H1 (cell line): ENCODE measurements at regions not wholly inside any gene's neighbourhood (a gene's known extent, or its start where the extent isn't known, plus 50 kb on each side); places are given as distances from the start of the nearest gene placed in this dataset.

ENCODE experiments used
- CTCF ChIA-PET: fragments of 300-600 bp; sonication (Branson Sonifier 250); formaldehyde crosslinking; loops from one replicate; lab custom pipeline; 2021; ENCODE audit not compliant: partially characterized antibody; lab: Charles Lee
- POLR2A ChIA-PET: fragments of 300-600 bp; sonication (Branson Sonifier 250); formaldehyde crosslinking; loops from one replicate; lab custom pipeline; 2021; ENCODE audit warnings: inconsistent platforms; ENCODE audit not compliant: partially characterized antibody; lab: Charles Lee
- DNase-seq, 2 experiments: peaks; one replicate each; pipeline versions ENCODE4 v3.0.0 to v3.0.0-alpha.2; 2010 to 2022; ENCODE audit warnings: low spot score in 2 of 2, low read depth in 1 of 2, mixed read lengths in 1 of 2
- FAIRE-seq: peaks from 2 replicates; lab custom pipeline; 2011; peaks lifted over from hg19 to GRCh38; lab: Jason Lieb, UNC
- H2AFZ ChIP-seq: 2 replicates; pipeline ENCODE4 v1.8.1; 2012; ENCODE audit warnings: low read length, inconsistent platforms
- H2AK5ac ChIP-seq: 2 replicates; pipeline ENCODE4 v1.6.1; 2013; ENCODE audit warnings: low read depth, low read length
- H2BK120ac ChIP-seq: replicated peaks from 2 replicates; pipeline ENCODE3; 2013; ENCODE audit warnings: low read depth, low read length, inconsistent platforms
- H2BK12ac ChIP-seq: 2 replicates; pipeline ENCODE4 v1.6.1; 2013; ENCODE audit warnings: low read depth, low read length
- H2BK15ac ChIP-seq: 2 replicates; pipeline ENCODE4 v1.6.1; 2013; ENCODE audit warnings: low read length
- H2BK20ac ChIP-seq: 2 replicates; pipeline ENCODE4 v1.6.1; 2013; ENCODE audit warnings: low read length
- H2BK5ac ChIP-seq: 2 replicates; pipeline ENCODE4 v1.6.1; 2013; ENCODE audit warnings: low read depth, low read length
- H3K14ac ChIP-seq: 2 replicates; pipeline ENCODE4 v1.6.1; 2013; ENCODE audit warnings: inconsistent platforms; ENCODE audit not compliant: insufficient read length
- H3K18ac ChIP-seq: 2 replicates; pipeline ENCODE4 v1.6.1; 2013; ENCODE audit warnings: low read length; ENCODE audit errors: extremely low read depth
- H3K23ac ChIP-seq: 2 replicates; pipeline ENCODE4 v1.6.1; 2013; ENCODE audit warnings: inconsistent platforms; ENCODE audit not compliant: insufficient read length
- H3K23me2 ChIP-seq: 2 replicates; pipeline ENCODE4 v1.6.1; 2013; ENCODE audit warnings: low read depth, low read length
- H3K27ac ChIP-seq: 2 replicates; pipeline ENCODE4 v1.6.1; 2011; ENCODE audit warnings: low read depth, low read length, inconsistent platforms
- H3K27me3 ChIP-seq, 4 experiments: replicated peaks in 1 of 4; 1 replicate in 1 of 4; 2 replicates in 3 of 4; pipeline versions ENCODE4 v1.6.1 to v1.8.1; 2011 to 2013; ENCODE audit warnings: low read length in 3 of 4, mild to moderate bottlenecking in 3 of 4, inconsistent platforms in 2 of 4, mixed read lengths in 2 of 4, moderate library complexity in 1 of 4; ENCODE audit not compliant: control insufficient read depth in 3 of 4, insufficient read depth in 3 of 4; ENCODE audit errors: extremely low read depth in 1 of 4
- H3K36me3 ChIP-seq, 4 experiments: 2 replicates each; pipeline versions ENCODE4 v1.6.1 to v1.8.1; 2011 to 2013; ENCODE audit warnings: mild to moderate bottlenecking in 4 of 4, low read length in 3 of 4, moderate library complexity in 2 of 4, control low read depth in 1 of 4, inconsistent platforms in 1 of 4; ENCODE audit not compliant: insufficient read depth in 4 of 4, control insufficient read depth in 2 of 4
- H3K4ac ChIP-seq: replicated peaks from 2 replicates; pipeline ENCODE3; 2013; ENCODE audit warnings: low read length, low read depth, mixed read lengths, inconsistent platforms; ENCODE audit not compliant: insufficient read length
- H3K4me1 ChIP-seq, 4 experiments: replicated peaks in 1 of 4; 1 replicate in 1 of 4; 2 replicates in 3 of 4; pipeline versions ENCODE4 v1.6.1 to v1.8.1; 2011 to 2013; ENCODE audit warnings: low read length in 3 of 4, inconsistent platforms in 2 of 4, mixed read lengths in 1 of 4; ENCODE audit not compliant: insufficient read depth in 4 of 4, control insufficient read depth in 3 of 4
- H3K4me2 ChIP-seq, 2 experiments: 2 replicates each; pipeline versions ENCODE4 v1.6.1 to v1.8.1; 2011 to 2013; ENCODE audit warnings: low read depth in 2 of 2, low read length in 2 of 2, control low read depth in 1 of 2, inconsistent platforms in 1 of 2, mild to moderate bottlenecking in 1 of 2; ENCODE audit not compliant: insufficient read depth in 1 of 2
- H3K4me3 ChIP-seq, 4 experiments: fragments of 200-600, 300-600 bp in 1 of 4; sonication (generic), shearing (Covaris generic), sonication (Bioruptor Twin) in 1 of 4; 2 replicates each; pipeline versions ENCODE4 v1.5.1 to v1.8.1; 2011 to 2016; ENCODE audit warnings: low read length in 4 of 4, low read depth in 3 of 4, control low read depth in 2 of 4, inconsistent platforms in 2 of 4, mild to moderate bottlenecking in 2 of 4, mixed read lengths in 1 of 4, moderate library complexity in 1 of 4; ENCODE audit not compliant: insufficient read depth in 2 of 4; ENCODE audit errors: extremely low read depth in 1 of 4
- H3K56ac ChIP-seq: replicated peaks from 2 replicates; pipeline ENCODE3; 2013; ENCODE audit warnings: low read depth, mild to moderate bottlenecking, mixed read lengths, low read length, inconsistent platforms; ENCODE audit not compliant: insufficient read length
- H3K79me1 ChIP-seq: 2 replicates; pipeline ENCODE4 v1.6.1; 2013; ENCODE audit warnings: low read depth, low read length, control low read depth
- H3K79me2 ChIP-seq, 2 experiments: 2 replicates each; pipeline versions ENCODE4 v1.6.1 to v1.8.1; 2012 to 2013; ENCODE audit warnings: low read length in 2 of 2, mild to moderate bottlenecking in 2 of 2, inconsistent platforms in 1 of 2; ENCODE audit not compliant: insufficient read depth in 2 of 2, control insufficient read depth in 1 of 2
- H3K9ac ChIP-seq, 4 experiments: replicated peaks in 1 of 4; 1 replicate in 1 of 4; 2 replicates in 3 of 4; pipeline versions ENCODE4 v1.6.1 to v1.8.1; 2011 to 2013; ENCODE audit warnings: low read depth in 3 of 4, low read length in 3 of 4, control low read depth in 2 of 4, mild to moderate bottlenecking in 2 of 4, moderate library complexity in 2 of 4, inconsistent platforms in 1 of 4; ENCODE audit errors: extremely low read depth in 1 of 4
- H3K9me3 ChIP-seq, 2 experiments: 2 replicates each; pipeline versions ENCODE4 v1.6.1 to v1.8.1; 2012 to 2013; ENCODE audit warnings: mild to moderate bottlenecking in 2 of 2, moderate library complexity in 2 of 2, control low read depth in 1 of 2, inconsistent platforms in 1 of 2, low read depth in 1 of 2, low read length in 1 of 2, mixed read lengths in 1 of 2; ENCODE audit not compliant: insufficient read depth in 2 of 2
- H4K20me1 ChIP-seq, 2 experiments: replicated peaks in 1 of 2; 2 replicates each; pipeline versions ENCODE3 to v1.8.1; 2011 to 2013; ENCODE audit warnings: inconsistent platforms in 2 of 2, low read length in 2 of 2, mild to moderate bottlenecking in 1 of 2; ENCODE audit not compliant: insufficient read depth in 2 of 2, control insufficient read depth in 1 of 2
- H4K5ac ChIP-seq: 2 replicates; pipeline ENCODE4 v1.6.1; 2013; ENCODE audit warnings: low read length, low read depth, mixed read lengths, inconsistent platforms; ENCODE audit not compliant: insufficient read length
- H4K8ac ChIP-seq: 2 replicates; pipeline ENCODE4 v1.8.0; 2013; ENCODE audit warnings: mild to moderate bottlenecking, moderate library complexity, low read length, inconsistent platforms; ENCODE audit not compliant: insufficient read depth; ENCODE audit errors: extremely low read depth
- H4K91ac ChIP-seq: replicated peaks from 2 replicates; pipeline ENCODE3; 2013; ENCODE audit warnings: low read length, mixed read lengths, inconsistent platforms; ENCODE audit not compliant: insufficient read length
- BRCA1 ChIP-seq: IDR thresholded peaks from 2 replicates; pipeline ENCODE4 v1.6.1; 2012; ENCODE audit warnings: low read depth, low read length, improper control_type of control experiment
- SIN3A ChIP-seq, 2 experiments: IDR thresholded peaks in 1 of 2; conservative IDR thresholded peaks in 1 of 2; 2 replicates each; pipeline ENCODE4 v1.6.1; 2011 to 2012; ENCODE audit warnings: low read length in 2 of 2, improper control_type of control experiment in 1 of 2, low read depth in 1 of 2, mild to moderate bottlenecking in 1 of 2
- WGBS, 2 experiments: shearing (Covaris generic) in 1 of 2; methylation state at CpG; one replicate each; pipeline versions ENCODE4 v1.1.6 to v1.1.7; 2013 to 2015; ENCODE audit warnings: low lambda C conversion rate in 2 of 2, mixed read lengths in 2 of 2, inconsistent platforms in 1 of 2, low coverage in 1 of 2, missing lambda C conversion rate in 1 of 2; ENCODE audit not compliant: insufficient replicate concordance in 2 of 2, insufficient coverage in 1 of 2, insufficient read length in 1 of 2; ENCODE audit errors: extremely low coverage in 1 of 2, missing lambda C conversion rate in 1 of 2; 5-methylcytosine and 5-hydroxymethylcytosine counted together

- CTCF ChIA-PET = interaction anchor here (0.9 to 1.0 kb wide), 2 partner anchors 14 to 74 kb away, joined by 3 read pairs; no protein-coding TSS in a partner anchor
- FAIRE-seq = no peak
Measured at GRCh38 chr2:100744184-100744583, 75.8 kb upstream of the NPAS2 start.

More at GRCh38 chr2:100744184-100744583, 75.8 kb upstream of the NPAS2 start:
- H3K18ac ChIP-seq = no peak overlapping the region
- no peak for TF ChIP-seq SIN3A (conservative IDR thresholded peaks at IDR 0.05 in 1 of 2, IDR thresholded peaks at IDR 0.05 in 1 of 2; ENCODE audit: low read depth in 1 of 2, low read length in 2 of 2)
- TF ChIP-seq BRCA1 = no peak
- TF ChIP-seq, all 59 proteins: peak for 0
- H3K56ac ChIP-seq = no peak overlapping the region
- no peaks in the 10 kb centered on the region for H3K27me3 ChIP-seq
- no peaks in the 10 kb centered on the region for H3K79me2 ChIP-seq
- H4K5ac ChIP-seq = no peak overlapping the region
- no peak overlapping the region for H2BK12ac ChIP-seq
- no peak overlapping the region for H3K23ac ChIP-seq
- peak overlapping the region; percentile 46; the same call in 1 of the 2 replicates for H4K8ac ChIP-seq
- POLR2A ChIA-PET = no interaction called here
- no peaks in the 10 kb centered on the region for H3K36me3 ChIP-seq
- 93% methylated on average over 11 of the region's 11 CpGs; no CpG with 5 or more reads in 1 of the 2 experiments for WGBS, 2 experiments
- H2AFZ ChIP-seq = no peak overlapping the region
- no peaks in the 10 kb centered on the region for H3K23me2 ChIP-seq
- H2BK20ac ChIP-seq = no peak overlapping the region
- no peaks in the 10 kb centered on the region for H3K79me1 ChIP-seq
- no peak overlapping the region for H2AK5ac ChIP-seq
- H4K20me1 ChIP-seq = no peaks in the 10 kb centered on the region
- H3K14ac ChIP-seq = no peak overlapping the region
- no peak overlapping the region for H3K9ac ChIP-seq
- no peaks in the 10 kb centered on the region for H3K9me3 ChIP-seq
- H4K91ac ChIP-seq = no peak overlapping the region
- no peak overlapping the region for H3K4me3 ChIP-seq
- no peak overlapping the region for H3K4ac ChIP-seq
- H3K4me1 ChIP-seq = no peaks in the 10 kb centered on the region
- H2BK15ac ChIP-seq = no peak overlapping the region
- DNase-seq = no peak
- no peak overlapping the region for H3K4me2 ChIP-seq
- H3K27ac ChIP-seq = no peak overlapping the region
- H2BK120ac ChIP-seq = no peak overlapping the region
- H2BK5ac ChIP-seq = no peak overlapping the region
